ENCODE measurements at regions not wholly inside any gene's neighbourhood (a gene's known extent, or its start where the extent isn't known, plus 50 kb on each side); places are given as distances from the start of the nearest gene placed in this dataset.
"Not testable (repeated sequence)": the region's sequence is repeated elsewhere in the genome, so short reads cannot be mapped to it uniquely, and the experiment has no call there.

GRCh38 chr3:171915275-171915674, 72.1 kb downstream of the TMEM212 start:
- FAIRE-seq = peak; percentile 35

DNA sequence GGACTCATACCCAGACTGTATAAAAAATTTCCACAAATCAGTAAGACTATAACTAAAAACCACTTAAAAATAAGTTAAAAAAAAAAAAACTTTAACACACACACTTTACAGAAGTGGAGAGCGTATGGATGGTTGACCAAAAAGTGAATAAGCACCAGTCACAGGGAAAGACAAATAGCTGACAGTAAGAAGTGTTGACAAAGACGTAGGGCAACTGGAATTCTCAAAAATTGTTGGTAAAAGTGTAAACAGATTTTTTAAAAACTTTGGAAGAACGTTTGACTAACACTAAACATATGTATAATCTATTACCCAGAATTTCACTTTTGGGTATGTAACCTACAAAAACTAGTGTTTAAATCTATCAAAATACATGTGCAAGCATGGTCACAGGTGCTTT, 73.7 kb downstream of the TMEM212 start:
- no peak for FAIRE-seq

DNA sequence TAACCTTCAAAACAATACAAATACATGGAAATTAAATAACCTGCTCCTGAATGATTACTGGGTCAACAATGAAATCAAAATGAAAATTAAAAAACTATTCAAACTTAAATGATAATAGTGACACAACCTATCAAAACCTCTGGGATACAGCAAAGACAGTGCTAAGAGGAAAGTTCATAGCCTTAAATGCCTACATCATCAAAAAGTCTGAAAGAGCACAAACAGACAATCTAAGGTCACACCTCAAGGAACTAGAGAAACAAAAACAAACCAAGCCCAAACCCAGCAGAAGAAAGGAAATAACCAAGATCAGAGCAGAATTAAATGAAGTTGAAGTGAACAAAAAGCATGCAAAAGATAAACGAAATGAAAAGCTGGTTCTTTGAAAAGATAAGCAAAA, 79.5 kb downstream of the TMEM212 start:
- FAIRE-seq = not testable (repeated sequence)

- not testable (repeated sequence) for FAIRE-seq
Observed at GRCh38 chr3:171923668-171924067, 80.5 kb downstream of the TMEM212 start.

DNA sequence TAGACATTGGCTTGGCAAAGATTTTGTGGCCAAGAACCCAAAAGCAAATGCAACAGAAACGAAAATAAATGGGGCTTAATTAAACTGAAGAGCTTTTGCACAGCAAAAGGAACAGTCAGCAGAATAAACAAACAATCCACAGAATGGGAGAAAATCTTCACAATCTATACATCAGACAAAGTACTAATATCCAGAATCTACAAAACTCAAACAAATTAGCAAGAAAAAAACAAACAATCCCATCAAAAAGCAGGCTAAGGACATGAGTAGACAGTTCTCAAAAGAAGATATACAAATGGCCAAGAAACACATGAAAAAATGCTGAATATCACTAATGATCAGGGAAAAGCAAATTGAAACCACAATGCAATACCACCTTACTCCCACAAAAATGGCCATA, 81.7 kb downstream of the TMEM212 start:
- FAIRE-seq = not testable (repeated sequence)

DNA sequence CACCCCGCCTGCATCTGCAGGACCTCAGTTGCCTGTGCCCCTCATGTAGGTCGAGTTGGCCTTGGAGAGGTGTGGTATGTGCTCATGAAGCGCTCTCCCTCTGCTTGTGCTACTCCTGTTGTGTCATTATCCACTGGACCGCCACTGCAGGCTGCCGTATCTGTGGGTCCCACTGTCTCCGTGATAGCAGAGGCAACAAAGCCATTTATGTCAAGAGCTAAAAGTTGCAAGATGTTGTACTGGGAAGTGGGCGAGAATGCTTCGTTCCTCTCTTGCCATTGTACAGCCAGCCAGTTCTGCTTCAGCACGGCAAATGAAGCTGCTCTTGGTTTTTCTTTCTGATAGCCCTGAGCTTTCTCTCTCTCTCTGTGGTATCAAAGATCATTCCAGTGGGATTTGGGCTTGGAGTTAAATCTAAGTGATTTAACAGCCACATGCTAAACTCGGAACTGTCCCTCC, 89.0 kb downstream of the TMEM212 start:
- FAIRE-seq = no peak

DNA sequence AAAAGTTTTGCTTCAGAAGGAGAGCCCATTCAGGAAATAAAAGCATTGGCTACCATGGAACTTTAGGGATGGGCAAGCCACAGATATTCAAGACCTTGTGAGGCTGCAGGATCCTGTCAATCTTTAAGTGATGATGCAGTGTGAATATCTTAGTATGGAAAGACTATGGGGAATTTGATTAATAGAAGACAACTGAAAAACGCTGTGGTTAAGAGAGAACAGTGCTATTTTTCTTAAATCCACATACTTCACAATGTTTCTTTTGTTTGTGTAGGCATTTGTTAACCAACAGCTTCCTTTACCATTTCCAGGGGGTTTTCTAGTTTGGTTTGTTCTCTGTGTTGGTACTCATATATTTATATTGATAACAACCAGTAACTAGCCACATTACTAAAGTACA, 90.3 kb downstream of the TMEM212 start:
- FAIRE-seq = no peak

- no peak for FAIRE-seq
Observed at GRCh38 chr3:171935261-171936123, 92.3 kb downstream of the TMEM212 start.

DNA sequence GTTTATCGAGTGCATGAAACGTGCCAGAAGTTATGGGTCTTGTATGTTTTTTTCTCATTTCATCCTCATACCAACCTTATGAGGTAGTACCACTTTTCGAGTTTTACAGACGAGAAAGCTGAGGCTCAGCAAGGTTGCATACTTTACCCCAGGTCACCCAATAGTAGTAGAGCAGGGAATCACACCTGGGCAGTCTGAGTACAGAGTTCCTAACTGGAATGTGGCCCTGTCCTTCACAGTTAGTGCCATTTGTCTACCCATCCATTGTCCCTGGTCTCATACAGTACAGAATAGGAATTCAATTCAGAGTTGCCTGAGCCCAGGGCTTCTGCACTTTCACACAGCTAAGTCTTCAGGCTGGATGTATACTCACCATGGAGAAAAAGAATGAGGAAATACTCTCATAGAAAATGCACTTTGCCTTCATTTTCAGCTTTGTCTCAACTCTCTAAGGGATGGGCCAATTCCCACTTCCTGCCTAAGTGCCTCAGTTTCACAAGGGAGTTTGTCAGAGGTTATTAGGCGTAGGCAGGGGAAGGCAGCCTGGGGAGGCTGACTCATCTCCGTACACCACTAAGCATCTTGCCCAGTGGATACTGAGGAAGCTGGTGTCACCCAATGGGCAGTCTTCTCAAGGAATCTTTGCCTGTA, 93.2 kb downstream of the TMEM212 start:
- FAIRE-seq = no peak

- no peak for FAIRE-seq
Observed at GRCh38 chr3:171939578-171939977, 96.4 kb downstream of the TMEM212 start.

DNA sequence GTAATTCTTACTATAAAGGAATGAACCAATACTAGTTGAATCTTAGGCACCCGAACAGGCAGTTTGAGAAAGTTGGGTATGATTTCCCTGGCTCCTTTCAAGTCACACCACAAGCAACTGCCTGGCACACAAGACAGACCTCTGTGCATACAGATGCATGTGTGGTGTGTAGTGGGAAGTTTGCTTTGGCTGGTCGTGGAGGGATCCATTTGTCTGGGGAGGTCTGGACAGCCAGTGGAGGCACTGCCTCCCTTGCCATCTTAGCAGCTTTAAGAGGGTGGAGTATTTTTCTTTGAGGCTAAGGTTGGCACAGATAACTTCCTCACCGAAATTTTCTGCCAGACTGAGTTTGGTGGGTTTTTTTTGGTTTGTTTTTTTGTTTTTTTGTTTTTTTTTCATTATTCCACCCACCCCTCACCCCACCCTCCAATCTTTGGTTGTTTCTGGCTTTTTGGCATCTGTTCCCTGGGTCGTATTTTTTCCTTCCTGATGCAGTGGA, 97.1 kb downstream of the TMEM212 start:
- FAIRE-seq = no peak

- no peak for FAIRE-seq
Observed at GRCh38 chr3:171943262-171944117, 95.9 kb upstream of the FNDC3B start.

DNA sequence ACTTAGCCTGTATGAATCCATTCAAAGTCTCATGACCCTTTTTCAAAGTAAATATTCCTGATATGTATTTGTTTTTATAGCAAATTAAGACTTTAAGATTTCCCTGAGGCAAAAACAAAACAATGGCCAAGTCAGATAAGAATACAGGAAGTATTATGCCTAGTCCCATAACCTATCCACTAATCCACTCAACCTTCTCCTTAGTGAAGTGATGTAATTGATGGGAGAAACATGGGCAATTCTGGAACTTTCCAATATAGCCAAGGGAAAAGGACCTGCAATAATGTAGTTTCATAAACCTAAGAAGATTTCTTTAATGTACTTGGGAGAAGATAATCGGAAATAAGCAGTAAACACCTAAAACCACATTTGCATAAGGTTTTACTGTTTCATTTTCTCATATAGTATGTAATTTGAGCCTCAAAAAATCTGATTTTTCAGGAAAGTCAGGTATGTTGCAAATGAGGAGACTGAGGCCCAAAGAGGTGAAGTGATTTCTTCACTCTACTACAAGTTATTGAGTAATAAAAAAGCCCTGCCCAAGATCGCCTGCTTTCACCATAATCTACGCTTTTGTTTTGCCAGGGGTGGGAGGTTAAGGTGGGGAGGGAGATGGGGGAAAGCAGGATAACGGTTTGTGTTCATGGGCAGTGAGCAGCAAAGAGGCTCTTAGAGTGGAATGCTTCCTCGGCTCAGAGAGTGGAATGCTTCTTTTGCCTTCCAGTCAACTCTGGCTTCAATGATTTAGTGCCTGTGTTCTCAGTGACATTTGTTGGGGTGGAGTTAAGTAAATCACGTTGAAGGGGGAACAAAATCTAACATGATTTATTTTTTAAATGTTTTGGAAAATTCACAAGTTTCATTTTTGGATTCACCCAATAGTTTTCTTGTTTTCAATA, 95.0 kb upstream of the FNDC3B start:
- no peak for FAIRE-seq

GRCh38 chr3:171948674-171949073, 90.7 kb upstream of the FNDC3B start:
- no peak for FAIRE-seq

DNA sequence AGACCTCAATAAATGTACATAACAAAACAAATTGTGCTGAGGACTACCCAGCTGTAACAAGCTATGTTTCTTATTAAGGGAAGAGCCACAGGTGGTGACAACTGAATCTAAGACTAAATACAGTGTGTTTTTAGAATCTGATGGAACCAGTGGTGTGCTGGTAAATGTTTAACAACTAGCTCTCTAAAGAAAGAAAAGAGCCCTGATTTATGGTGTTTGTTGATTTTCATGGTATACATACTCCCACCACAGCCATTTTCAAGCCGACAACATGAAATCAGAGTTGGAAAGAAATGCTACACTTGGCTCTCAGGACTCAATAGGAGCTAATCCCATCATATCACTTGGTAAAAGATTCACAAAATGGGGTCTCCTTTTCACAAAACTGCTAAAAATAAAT, 89.8 kb upstream of the FNDC3B start:
- FAIRE-seq = no peak

- FAIRE-seq = no peak
Observed at GRCh38 chr3:171950373-171950772, 89.0 kb upstream of the FNDC3B start.

DNA sequence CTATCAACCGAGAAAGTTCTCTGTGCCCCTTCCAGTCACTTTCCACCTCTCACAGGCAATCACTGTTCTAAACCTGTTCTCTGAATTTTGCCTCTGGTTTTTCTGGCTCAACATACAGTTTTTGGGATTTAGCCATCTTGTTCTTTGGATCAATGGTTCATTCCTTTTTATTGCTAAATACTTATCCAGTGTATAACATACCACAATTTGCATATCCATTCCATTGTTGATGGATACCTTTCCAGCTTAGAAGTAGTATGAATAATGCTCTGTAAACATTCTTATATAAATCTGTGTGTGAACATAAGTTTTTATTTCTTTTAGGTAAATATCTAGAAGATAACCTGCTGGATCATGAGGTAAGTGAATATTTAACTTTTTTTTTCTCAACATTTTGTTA, 87.8 kb upstream of the FNDC3B start:
- no peak for FAIRE-seq

- FAIRE-seq = no peak
Observed at GRCh38 chr3:171953301-171954022, 85.9 kb upstream of the FNDC3B start.

- no peak for FAIRE-seq
Observed at GRCh38 chr3:171954690-171955383, 84.5 kb upstream of the FNDC3B start.

DNA sequence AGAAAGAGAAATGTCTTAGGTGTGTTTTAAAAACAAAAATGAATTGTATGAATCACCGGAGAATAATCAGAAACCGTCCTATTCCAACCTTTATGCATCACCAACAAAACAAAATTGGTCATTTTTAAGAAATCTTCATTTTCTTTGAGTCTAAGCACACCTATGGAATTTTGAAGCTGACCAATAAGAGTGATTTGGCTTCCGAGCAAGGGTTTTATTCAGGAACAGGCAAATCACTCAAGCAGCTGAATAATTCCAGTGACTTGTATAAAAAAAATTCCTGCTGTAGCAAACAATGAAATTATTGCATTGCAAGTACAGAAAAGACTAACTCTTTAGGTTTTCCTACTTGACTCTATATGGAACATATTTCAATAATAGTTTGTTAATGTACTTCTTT, 83.8 kb upstream of the FNDC3B start:
- no peak for FAIRE-seq

Measured in A204.1 (cell line).